ENCODE measurements at regions not wholly inside any gene's neighbourhood (a gene's known extent, or its start where the extent isn't known, plus 50 kb on each side); places are given as distances from the start of the nearest gene placed in this dataset.

GRCh38 chr20:59391975-59392374, 91.6 kb downstream of the EDN3 start:
- in situ Hi-C loops (cut with MboI) = no loop called here
- DNase-seq = no peak
- 23 to 36% methylated on average over 1 of the region's 1 CpG for WGBS, 2 experiments (ENCODE audit: low coverage in 1 of 2, low lambda C conversion rate in 2 of 2, missing lambda C conversion rate in 2 of 2)

GRCh38 chr20:59392736-59393135, 92.3 kb downstream of the EDN3 start:
- in situ Hi-C loops (cut with MboI) = no loop called here
- no peaks in the 10 kb centered on the region for H3K27me3 ChIP-seq (replicated peaks; ENCODE audit: insufficient read depth)
- no peaks in the 10 kb centered on the region for H3K9me3 ChIP-seq (ENCODE audit: low read depth)
- H3K27ac ChIP-seq = no peak overlapping the region
- no peak overlapping the region for H2AFZ ChIP-seq
- H3K36me3 ChIP-seq (ENCODE audit: low read depth) = no peaks in the 10 kb centered on the region
- H3K4me2 ChIP-seq (ENCODE audit: unreplicated experiment) = no peak overlapping the region
- no peaks in the 10 kb centered on the region for H3F3A ChIP-seq (ENCODE audit: insufficient read depth)
- H3K9ac ChIP-seq = no peak overlapping the region
- TF ChIP-seq EZH2phosphoT487 (IDR thresholded peaks at IDR 0.05; ENCODE audit: insufficient read depth, low read depth) = no peak
- TF ChIP-seq EZH2 (IDR thresholded peaks at IDR 0.05; ENCODE audit: insufficient read depth, poor library complexity, severe bottlenecking) = no peak
- H4K20me1 ChIP-seq (ENCODE audit: insufficient read depth) = no peaks in the 10 kb centered on the region
- WGBS, 2 experiments (ENCODE audit: low coverage in 1 of 2, low lambda C conversion rate in 2 of 2, missing lambda C conversion rate in 2 of 2) = 7 to 9% methylated on average over 4 of the region's 4 CpGs
- H3K79me2 ChIP-seq (ENCODE audit: insufficient read depth) = no peaks in the 10 kb centered on the region
- no peaks in the 10 kb centered on the region for H3K9me2 ChIP-seq (ENCODE audit: insufficient read depth)
- no peak overlapping the region for H3K4me3 ChIP-seq
- no peak for DNase-seq
- no peaks in the 10 kb centered on the region for H3K4me1 ChIP-seq (ENCODE audit: insufficient read depth)

More at GRCh38 chr20:59391975-59392374, 91.6 kb downstream of the EDN3 start:
- Histone ChIP-seq H3K9ac (no peak overlapping the region), H2AFZ (no peak overlapping the region), H3K4me3 (no peak overlapping the region), H3K4me1 (ENCODE audit: insufficient read depth) (no peaks in the 10 kb centered on the region), H3K9me2 (ENCODE audit: insufficient read depth) (no peaks in the 10 kb centered on the region), H3K27ac (no peak overlapping the region), H3K9me3 (ENCODE audit: low read depth) (no peaks in the 10 kb centered on the region), H3K79me2 (ENCODE audit: insufficient read depth) (no peaks in the 10 kb centered on the region), H3F3A (ENCODE audit: insufficient read depth) (no peaks in the 10 kb centered on the region), H3K36me3 (ENCODE audit: low read depth) (no peaks in the 10 kb centered on the region), H3K4me2 (ENCODE audit: unreplicated experiment) (no peak overlapping the region), H4K20me1 (ENCODE audit: insufficient read depth) (no peaks in the 10 kb centered on the region), H3K27me3 (replicated peaks; ENCODE audit: insufficient read depth) (no peaks in the 10 kb centered on the region)
- TF ChIP-seq EZH2phosphoT487 (IDR thresholded peaks at IDR 0.05; ENCODE audit: insufficient read depth, low read depth) (no peak), EZH2 (IDR thresholded peaks at IDR 0.05; ENCODE audit: insufficient read depth, poor library complexity, severe bottlenecking) (no peak)

- H3K9me3 ChIP-seq (ENCODE audit: low read depth) = no peaks in the 10 kb centered on the region
- no peak overlapping the region for H3K4me2 ChIP-seq (ENCODE audit: unreplicated experiment)
- H3K27me3 ChIP-seq (replicated peaks; ENCODE audit: insufficient read depth) = no peaks in the 10 kb centered on the region
- H3K79me2 ChIP-seq (ENCODE audit: insufficient read depth) = no peaks in the 10 kb centered on the region
- in situ Hi-C loops (cut with MboI) = no loop called here
- no peak overlapping the region for H3K9ac ChIP-seq
- H3K4me3 ChIP-seq = no peak overlapping the region
- H3K9me2 ChIP-seq (ENCODE audit: insufficient read depth) = no peaks in the 10 kb centered on the region
- no peaks in the 10 kb centered on the region for H4K20me1 ChIP-seq (ENCODE audit: insufficient read depth)
- DNase-seq = no peak
- 47 to 72% methylated on average over 3 of the region's 3 CpGs for WGBS, 2 experiments (ENCODE audit: low coverage in 1 of 2, low lambda C conversion rate in 2 of 2, missing lambda C conversion rate in 2 of 2)
- no peaks in the 10 kb centered on the region for H3F3A ChIP-seq (ENCODE audit: insufficient read depth)
- H3K36me3 ChIP-seq (ENCODE audit: low read depth) = no peaks in the 10 kb centered on the region
- no peak overlapping the region for H3K27ac ChIP-seq
- TF ChIP-seq EZH2 (IDR thresholded peaks at IDR 0.05; ENCODE audit: insufficient read depth, poor library complexity, severe bottlenecking) (no peak), EZH2phosphoT487 (IDR thresholded peaks at IDR 0.05; ENCODE audit: insufficient read depth, low read depth) (no peak)
- no peak overlapping the region for H2AFZ ChIP-seq
- no peaks in the 10 kb centered on the region for H3K4me1 ChIP-seq (ENCODE audit: insufficient read depth)
Measured at GRCh38 chr20:59393142-59393541, 92.7 kb downstream of the EDN3 start.

GRCh38 chr20:59395729-59396128, 95.3 kb downstream of the EDN3 start:
- Histone ChIP-seq H3K9ac (no peak overlapping the region), H3K4me2 (ENCODE audit: unreplicated experiment) (no peak overlapping the region), H4K20me1 (ENCODE audit: insufficient read depth) (no peaks in the 10 kb centered on the region), H2AFZ (no peak overlapping the region), H3K4me3 (no peak overlapping the region), H3K9me2 (ENCODE audit: insufficient read depth) (no peaks in the 10 kb centered on the region), H3K36me3 (ENCODE audit: low read depth) (no peaks in the 10 kb centered on the region), H3K79me2 (ENCODE audit: insufficient read depth) (no peaks in the 10 kb centered on the region), H3K27me3 (replicated peaks; ENCODE audit: insufficient read depth) (0 out of 2 replicates have a peak, but pooled peaks cover 6% of the 10 kb centered on the region), H3F3A (ENCODE audit: insufficient read depth) (no peaks in the 10 kb centered on the region), H3K27ac (no peak overlapping the region), H3K4me1 (ENCODE audit: insufficient read depth) (no peaks in the 10 kb centered on the region), H3K9me3 (ENCODE audit: low read depth) (no peaks in the 10 kb centered on the region)
- TF ChIP-seq EZH2phosphoT487 (IDR thresholded peaks at IDR 0.05; ENCODE audit: insufficient read depth, low read depth) (no peak), EZH2 (IDR thresholded peaks at IDR 0.05; ENCODE audit: insufficient read depth, poor library complexity, severe bottlenecking) (no peak)
- in situ Hi-C loops (cut with MboI) = no loop called here
- WGBS, 2 experiments (ENCODE audit: low coverage in 1 of 2, low lambda C conversion rate in 2 of 2, missing lambda C conversion rate in 2 of 2) = 40 to 43% methylated on average over 6 of the region's 6 CpGs
- DNase-seq = no peak
